ENCODE measurements at regions not wholly inside any gene's neighbourhood (a gene's known extent, or its start where the extent isn't known, plus 50 kb on each side); places are given as distances from the start of the nearest gene placed in this dataset.

DNA sequence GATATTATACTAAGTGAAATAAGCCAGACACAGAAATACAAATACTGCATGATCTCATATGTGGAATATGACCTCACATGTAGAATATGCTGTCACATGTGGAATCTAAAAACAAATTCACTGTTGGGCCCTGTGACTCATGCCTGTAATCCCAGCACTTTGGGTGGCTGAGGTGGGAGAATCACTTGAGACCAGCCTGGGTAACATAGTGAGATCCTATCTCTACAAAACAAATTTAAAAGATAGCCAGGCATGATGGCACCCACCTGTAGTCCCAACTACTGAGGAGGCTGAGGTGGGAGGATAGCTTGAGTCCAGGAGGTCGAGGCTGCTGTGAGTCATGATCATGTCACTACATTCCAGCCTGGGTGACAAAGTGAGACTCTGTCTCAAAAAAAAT lies 160.3 kb downstream of the PTEN start:
- Mint-ChIP-seq H3K4me3 (no peak overlapping the region), H3K36me3 (ENCODE audit: insufficient read depth) (no peaks in the 10 kb centered on the region), H3K9me3 (peaks cover 5% of the 10 kb centered on the region), H3K27me3 (ENCODE audit: low read depth) (no peaks in the 10 kb centered on the region), H3K4me1 (ENCODE audit: low read depth) (peaks cover 11% of the 10 kb centered on the region)
- DNase-seq: no peak
- ATAC-seq: no peak

DNA sequence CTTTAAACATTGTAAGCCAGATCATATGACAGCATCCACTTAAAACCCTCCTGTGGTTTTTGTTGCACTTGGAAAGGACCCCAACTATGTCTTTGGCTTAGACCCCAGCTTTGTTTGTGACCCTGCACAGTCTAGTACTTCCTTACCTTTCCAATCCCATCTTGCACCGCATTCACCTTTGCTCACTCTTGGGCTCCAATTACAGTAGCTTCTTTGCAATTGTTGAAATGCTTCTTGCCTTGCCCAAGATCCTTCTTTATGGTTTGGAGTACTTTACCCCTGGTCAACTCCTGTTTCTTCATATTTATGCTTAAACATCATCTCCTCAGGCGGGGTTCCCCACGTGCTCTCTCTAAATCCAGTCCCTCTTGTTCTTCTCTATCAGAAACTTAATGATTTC lies 162.6 kb downstream of the PTEN start:
- ATAC-seq: no peak
- Mint-ChIP-seq H3K4me3 (no peak overlapping the region), H3K4me1 (ENCODE audit: low read depth) (peaks cover 15% of the 10 kb centered on the region), H3K36me3 (ENCODE audit: insufficient read depth) (no peaks in the 10 kb centered on the region), H3K9me3 (peaks cover 5% of the 10 kb centered on the region), H3K27me3 (ENCODE audit: low read depth) (no peaks in the 10 kb centered on the region)
- DNase-seq: no peak

DNA sequence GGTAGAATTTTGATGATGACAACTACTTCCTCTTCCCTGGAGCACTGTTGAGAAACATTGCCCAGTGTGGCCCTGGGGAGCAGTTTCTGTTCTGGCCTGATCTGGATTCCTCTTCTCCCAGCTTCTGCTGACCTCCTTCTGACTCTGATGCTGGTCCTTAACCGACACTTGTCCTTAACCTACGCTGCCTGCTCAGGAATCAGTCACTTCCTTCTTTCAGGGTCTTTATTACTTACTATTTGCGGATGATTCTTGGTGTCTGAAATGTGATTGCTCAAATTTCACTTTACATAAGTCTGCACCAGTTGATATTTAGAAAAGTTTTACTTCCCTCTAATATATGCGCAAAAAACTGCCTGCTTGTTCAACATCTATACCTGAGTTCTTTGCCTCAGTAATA lies 164.1 kb downstream of the PTEN start:
- DNase-seq (no peak), ATAC-seq (no peak)
- peaks cover 5% of the 10 kb centered on the region for H3K9me3 Mint-ChIP-seq
- H3K36me3 Mint-ChIP-seq (ENCODE audit: insufficient read depth): no peaks in the 10 kb centered on the region
- H3K4me3 Mint-ChIP-seq: no peak overlapping the region
- no peaks in the 10 kb centered on the region for H3K27me3 Mint-ChIP-seq (ENCODE audit: low read depth)
- H3K4me1 Mint-ChIP-seq (ENCODE audit: low read depth): peaks cover 15% of the 10 kb centered on the region

DNA sequence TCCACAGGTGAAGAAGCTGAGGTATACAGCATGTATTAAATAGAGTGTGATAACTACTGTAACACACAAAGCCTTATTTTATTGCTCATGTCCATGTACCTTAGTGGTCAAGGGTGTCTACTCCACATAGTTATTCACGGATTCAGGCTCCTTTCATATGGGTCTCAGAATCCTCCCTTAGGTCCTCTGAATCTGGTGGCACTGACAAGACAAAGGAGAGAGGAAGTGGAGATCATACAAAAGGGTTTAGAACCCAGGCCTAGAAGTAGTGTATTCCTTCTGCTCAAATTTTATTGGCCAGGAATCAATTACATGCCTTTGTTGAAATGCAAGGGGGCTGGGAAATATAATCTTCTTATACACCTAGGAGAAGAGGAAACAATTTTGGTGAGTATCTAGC lies 164.6 kb downstream of the PTEN start:
- H3K4me3 Mint-ChIP-seq: no peak overlapping the region
- DNase-seq: no peak
- H3K4me1 Mint-ChIP-seq (ENCODE audit: low read depth): peaks cover 15% of the 10 kb centered on the region
- H3K36me3 Mint-ChIP-seq (ENCODE audit: insufficient read depth): no peaks in the 10 kb centered on the region
- no peaks in the 10 kb centered on the region for H3K27me3 Mint-ChIP-seq (ENCODE audit: low read depth)
- H3K9me3 Mint-ChIP-seq: peaks cover 5% of the 10 kb centered on the region
- no peak for ATAC-seq

DNA sequence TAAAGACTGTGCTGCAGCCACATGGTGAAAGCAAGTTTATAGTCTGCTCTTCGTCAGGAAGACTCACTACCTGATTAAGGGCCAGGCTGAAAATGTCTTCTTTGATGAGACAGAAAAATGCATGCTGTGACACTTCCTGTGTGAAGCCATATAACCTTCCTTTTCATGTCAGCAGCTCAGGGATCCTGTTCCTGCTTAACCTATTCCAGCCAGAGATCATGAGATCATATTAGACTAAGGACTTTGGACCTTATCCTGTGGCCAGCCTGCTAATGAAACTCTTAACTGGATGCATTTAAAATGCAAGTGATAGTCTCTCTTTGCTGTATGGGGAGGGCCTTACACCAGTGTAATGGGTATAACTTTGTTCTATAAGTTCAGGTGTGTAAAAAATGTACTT lies 165.2 kb downstream of the PTEN start:
- Mint-ChIP-seq H3K4me1 (ENCODE audit: low read depth) (peaks cover 15% of the 10 kb centered on the region), H3K9me3 (no peaks in the 10 kb centered on the region), H3K36me3 (ENCODE audit: insufficient read depth) (no peaks in the 10 kb centered on the region), H3K4me3 (no peak overlapping the region), H3K27me3 (ENCODE audit: low read depth) (no peaks in the 10 kb centered on the region)
- DNase-seq: no peak
- ATAC-seq: peak in 1 of 2 donors; percentile 43

DNA sequence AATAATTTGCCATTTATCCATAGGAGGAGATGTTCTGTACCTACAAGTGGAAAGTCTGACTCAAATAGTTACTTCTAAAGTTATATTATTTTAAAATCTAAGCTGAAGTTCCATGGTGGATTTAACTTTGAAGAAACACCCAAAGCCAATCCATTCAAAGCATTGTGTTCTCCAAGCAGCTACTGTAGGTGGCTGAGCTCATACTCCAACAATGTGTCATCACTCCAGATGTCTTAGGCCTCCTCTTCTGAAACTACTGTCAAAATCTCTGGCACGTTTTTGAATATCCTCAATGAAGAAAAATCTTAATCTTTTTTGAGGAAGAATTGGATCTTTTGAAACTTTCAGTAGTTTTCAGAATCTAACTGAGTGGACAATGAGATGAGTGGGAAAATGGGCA lies 169.1 kb downstream of the PTEN start:
- no peak overlapping the region for H3K4me3 Mint-ChIP-seq
- no peak for ATAC-seq
- no peaks in the 10 kb centered on the region for H3K27me3 Mint-ChIP-seq (ENCODE audit: low read depth)
- H3K36me3 Mint-ChIP-seq (ENCODE audit: insufficient read depth): no peaks in the 10 kb centered on the region
- no peak for DNase-seq
- H3K9me3 Mint-ChIP-seq: no peaks in the 10 kb centered on the region
- H3K4me1 Mint-ChIP-seq (ENCODE audit: low read depth): peaks cover 16% of the 10 kb centered on the region

DNA sequence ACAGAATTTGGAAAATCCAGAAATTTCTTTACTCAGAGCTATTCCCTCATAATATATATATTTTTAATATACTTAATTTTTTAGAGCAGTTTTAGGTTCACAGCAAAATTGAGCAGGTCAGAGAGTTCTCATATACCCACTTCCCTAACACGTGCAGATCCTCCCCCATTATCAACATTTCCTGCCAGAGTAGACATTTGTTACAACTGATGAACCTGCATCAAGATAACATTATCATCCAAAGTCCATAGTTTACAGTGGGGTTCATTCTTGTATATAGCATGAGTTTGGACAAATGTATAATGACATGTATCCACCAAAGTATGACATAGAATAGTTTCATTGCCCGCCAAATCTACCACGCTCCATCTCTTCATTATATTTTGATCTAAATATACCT lies 170.0 kb downstream of the PTEN start:
- Mint-ChIP-seq H3K36me3 (ENCODE audit: insufficient read depth) (no peaks in the 10 kb centered on the region), H3K4me1 (ENCODE audit: low read depth) (peaks cover 14% of the 10 kb centered on the region), H3K27me3 (ENCODE audit: low read depth) (no peaks in the 10 kb centered on the region), H3K9me3 (no peaks in the 10 kb centered on the region), H3K4me3 (no peak overlapping the region)
- DNase-seq: no peak
- no peak for ATAC-seq

DNA sequence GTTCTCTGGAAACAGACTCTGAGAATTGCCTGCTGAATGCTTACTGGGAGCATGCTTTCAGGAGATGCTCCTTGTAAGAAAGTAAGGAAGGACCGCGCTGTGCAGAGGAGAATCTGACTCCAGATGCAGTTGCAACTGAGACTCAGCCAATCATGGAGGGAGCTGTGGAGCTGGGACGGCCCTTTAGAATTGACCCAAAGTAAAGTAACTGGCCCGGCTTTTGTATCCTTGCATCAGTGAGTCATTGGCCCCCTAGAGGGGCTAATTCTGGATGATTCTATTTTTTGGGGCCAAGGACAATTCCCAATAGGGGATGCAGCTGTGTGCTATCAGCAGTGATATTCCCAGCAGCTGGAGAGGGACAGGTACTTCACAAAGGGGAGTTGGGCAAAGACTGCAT lies 170.4 kb downstream of the PTEN start:
- Mint-ChIP-seq H3K4me1 (ENCODE audit: low read depth) (peaks cover 11% of the 10 kb centered on the region), H3K9me3 (no peaks in the 10 kb centered on the region), H3K36me3 (ENCODE audit: insufficient read depth) (no peaks in the 10 kb centered on the region), H3K27me3 (ENCODE audit: low read depth) (no peaks in the 10 kb centered on the region), H3K4me3 (no peak overlapping the region)
- ATAC-seq: no peak
- no peak for DNase-seq

DNA sequence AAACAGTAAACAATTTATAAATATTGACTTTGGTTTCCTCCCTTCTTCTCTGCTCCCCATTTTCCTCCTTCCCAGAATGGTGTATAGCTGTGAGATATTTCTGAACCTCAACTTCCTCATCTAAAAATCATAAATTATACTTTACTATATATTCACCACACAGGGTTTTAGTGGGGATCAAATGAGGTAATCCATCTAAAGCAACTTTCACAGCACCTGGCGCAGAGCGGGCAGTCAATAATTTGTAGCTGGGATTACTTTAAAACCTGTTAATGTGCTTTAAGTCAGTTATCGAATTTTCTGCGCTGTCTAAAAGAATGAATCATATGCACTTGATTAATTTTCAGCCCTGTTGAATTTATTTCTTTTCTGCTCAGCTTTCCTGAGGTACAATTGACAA lies 172.7 kb downstream of the PTEN start:
- Mint-ChIP-seq H3K36me3 (ENCODE audit: insufficient read depth) (no peaks in the 10 kb centered on the region), H3K4me1 (ENCODE audit: low read depth) (peaks cover 9% of the 10 kb centered on the region), H3K4me3 (no peak overlapping the region), H3K27me3 (ENCODE audit: low read depth) (no peaks in the 10 kb centered on the region), H3K9me3 (no peaks in the 10 kb centered on the region)
- DNase-seq: no peak
- no peak for ATAC-seq

DNA sequence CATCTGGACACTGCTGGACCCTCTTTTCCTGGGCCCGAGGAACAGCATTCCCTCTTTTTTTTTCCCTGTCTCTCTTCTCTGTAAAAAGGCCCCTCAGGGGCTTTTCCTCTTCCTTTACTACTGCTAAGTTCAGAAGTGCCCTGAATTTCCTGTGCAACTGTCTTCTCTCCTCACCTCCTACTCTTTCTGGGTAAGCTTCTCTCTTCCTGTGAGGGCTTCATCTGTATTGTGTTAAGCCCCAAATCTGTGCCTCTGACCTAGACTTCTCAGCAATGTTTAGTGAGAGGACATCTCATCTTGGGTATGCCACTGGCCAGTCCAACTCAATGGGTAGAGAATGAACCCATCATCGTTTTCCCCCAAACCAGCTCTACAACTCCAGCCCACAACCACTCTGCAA lies 174.2 kb downstream of the PTEN start:
- H3K36me3 Mint-ChIP-seq (ENCODE audit: insufficient read depth): no peaks in the 10 kb centered on the region
- H3K4me3 Mint-ChIP-seq: no peak overlapping the region
- ATAC-seq (no peak), DNase-seq (no peak)
- H3K9me3 Mint-ChIP-seq: no peaks in the 10 kb centered on the region
- H3K27me3 Mint-ChIP-seq (ENCODE audit: low read depth): no peaks in the 10 kb centered on the region
- H3K4me1 Mint-ChIP-seq (ENCODE audit: low read depth): peaks cover 9% of the 10 kb centered on the region

DNA sequence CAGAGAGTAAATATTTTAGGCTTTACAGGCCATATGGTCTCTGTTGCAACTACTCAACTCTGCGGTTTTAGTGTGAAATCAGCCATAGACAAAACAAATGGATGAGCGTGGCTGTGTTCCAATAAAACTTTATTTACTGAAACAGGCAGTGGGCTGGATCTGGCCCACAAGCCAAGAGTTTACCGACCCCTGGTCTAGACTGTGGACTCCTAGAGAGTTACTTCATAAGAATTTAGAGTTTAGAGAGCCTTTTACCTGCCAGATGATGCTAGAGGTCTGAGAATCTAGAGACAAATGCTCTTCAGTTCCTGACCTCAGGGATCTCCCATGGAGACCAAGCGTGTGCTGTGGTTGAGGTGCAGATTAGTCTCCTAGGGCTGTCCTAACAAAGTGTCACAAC lies 174.8 kb downstream of the PTEN start:
- no peak for ATAC-seq
- H3K9me3 Mint-ChIP-seq: no peaks in the 10 kb centered on the region
- DNase-seq: no peak
- H3K36me3 Mint-ChIP-seq (ENCODE audit: insufficient read depth): no peaks in the 10 kb centered on the region
- no peaks in the 10 kb centered on the region for H3K27me3 Mint-ChIP-seq (ENCODE audit: low read depth)
- peaks cover 9% of the 10 kb centered on the region for H3K4me1 Mint-ChIP-seq (ENCODE audit: low read depth)
- H3K4me3 Mint-ChIP-seq: no peak overlapping the region

DNA sequence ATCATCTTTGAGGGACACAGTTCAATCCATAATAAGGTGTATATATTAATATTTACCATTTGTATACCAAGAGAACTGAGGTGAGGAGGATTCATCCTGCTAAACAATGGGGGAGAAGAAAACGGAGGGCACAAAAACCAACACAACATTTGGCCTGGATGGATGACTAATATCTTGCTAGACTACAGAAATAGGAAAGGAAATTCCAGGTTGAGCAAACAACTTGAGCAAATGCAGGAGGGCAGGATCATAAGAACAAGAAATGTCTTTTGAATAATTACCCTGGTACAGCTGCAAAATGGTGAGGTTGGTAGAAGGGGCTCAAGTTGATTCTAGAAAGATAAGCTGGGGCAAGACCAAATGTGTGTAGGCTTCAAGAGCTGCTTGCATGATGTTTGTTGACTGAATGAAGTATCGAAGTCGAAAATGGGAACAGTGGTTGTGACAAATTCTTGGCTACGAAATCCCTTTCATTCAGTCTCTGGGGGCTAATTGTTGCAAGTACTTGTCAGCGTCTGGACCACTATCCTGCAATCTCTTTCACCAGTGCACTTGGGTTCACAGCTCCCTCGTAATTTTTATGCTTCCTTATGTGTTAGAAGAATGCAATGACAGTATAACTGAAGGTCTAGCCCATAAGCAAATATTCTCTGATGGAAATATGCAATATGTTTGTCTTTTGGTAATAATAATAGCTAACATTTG lies 176.2 kb downstream of the PTEN start:
- Mint-ChIP-seq H3K4me3 (no peak overlapping the region), H3K27me3 (ENCODE audit: low read depth) (no peaks in the 10 kb centered on the region), H3K36me3 (ENCODE audit: insufficient read depth) (no peaks in the 10 kb centered on the region), H3K4me1 (ENCODE audit: low read depth) (peaks cover 9% of the 10 kb centered on the region), H3K9me3 (no peaks in the 10 kb centered on the region)
- DNase-seq (no peak), ATAC-seq (no peak)

DNA sequence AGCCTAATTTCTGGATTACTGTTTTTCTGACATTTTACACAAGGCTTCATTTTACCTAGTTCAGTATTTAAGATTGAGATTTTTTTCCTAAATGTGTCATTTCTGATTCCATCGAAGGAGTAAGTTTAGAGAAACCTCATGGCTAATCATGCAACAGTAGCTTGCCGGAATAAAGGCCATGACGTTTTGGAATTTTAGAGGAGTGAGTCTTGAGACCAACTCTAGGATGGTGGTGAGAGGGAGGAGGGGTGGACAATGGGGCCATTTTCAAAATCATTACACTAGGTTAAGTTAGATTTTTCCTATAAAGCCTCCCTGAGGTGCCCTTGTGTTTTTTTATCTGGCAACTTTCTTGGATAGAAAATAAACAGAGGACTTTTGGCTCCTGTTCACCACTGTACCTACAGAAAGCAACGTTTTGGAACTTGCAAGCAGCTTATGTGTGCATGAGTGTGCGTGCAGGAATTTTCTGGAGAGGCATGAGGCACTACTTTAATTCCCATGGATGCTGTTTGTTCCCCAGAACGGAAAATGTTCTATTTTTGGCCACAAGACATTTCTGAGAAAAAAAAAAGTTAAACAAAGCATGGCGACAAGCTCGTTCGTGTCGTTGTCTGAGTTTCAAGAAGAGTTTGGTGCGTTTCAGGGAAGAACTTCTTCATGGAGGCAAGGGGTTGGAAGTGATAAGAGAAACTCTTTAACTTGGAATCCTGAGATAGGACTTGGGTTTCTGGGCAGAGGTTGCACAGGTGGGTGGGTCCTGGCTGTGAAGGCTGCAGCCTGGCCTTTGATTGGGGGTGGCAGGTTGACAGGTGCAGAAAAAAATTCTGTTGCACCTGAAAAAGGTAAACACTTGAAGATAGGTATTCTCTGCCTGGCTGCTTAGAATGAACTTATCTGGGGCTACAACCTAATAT lies 178.1 kb downstream of the PTEN start:
- no peaks in the 10 kb centered on the region for H3K27me3 Mint-ChIP-seq (ENCODE audit: low read depth)
- DNase-seq: no peak
- no peaks in the 10 kb centered on the region for H3K36me3 Mint-ChIP-seq (ENCODE audit: insufficient read depth)
- ATAC-seq: no peak
- peaks cover 18% of the 10 kb centered on the region for H3K4me1 Mint-ChIP-seq (ENCODE audit: low read depth)
- H3K9me3 Mint-ChIP-seq: no peaks in the 10 kb centered on the region
- no peak overlapping the region for H3K4me3 Mint-ChIP-seq

DNA sequence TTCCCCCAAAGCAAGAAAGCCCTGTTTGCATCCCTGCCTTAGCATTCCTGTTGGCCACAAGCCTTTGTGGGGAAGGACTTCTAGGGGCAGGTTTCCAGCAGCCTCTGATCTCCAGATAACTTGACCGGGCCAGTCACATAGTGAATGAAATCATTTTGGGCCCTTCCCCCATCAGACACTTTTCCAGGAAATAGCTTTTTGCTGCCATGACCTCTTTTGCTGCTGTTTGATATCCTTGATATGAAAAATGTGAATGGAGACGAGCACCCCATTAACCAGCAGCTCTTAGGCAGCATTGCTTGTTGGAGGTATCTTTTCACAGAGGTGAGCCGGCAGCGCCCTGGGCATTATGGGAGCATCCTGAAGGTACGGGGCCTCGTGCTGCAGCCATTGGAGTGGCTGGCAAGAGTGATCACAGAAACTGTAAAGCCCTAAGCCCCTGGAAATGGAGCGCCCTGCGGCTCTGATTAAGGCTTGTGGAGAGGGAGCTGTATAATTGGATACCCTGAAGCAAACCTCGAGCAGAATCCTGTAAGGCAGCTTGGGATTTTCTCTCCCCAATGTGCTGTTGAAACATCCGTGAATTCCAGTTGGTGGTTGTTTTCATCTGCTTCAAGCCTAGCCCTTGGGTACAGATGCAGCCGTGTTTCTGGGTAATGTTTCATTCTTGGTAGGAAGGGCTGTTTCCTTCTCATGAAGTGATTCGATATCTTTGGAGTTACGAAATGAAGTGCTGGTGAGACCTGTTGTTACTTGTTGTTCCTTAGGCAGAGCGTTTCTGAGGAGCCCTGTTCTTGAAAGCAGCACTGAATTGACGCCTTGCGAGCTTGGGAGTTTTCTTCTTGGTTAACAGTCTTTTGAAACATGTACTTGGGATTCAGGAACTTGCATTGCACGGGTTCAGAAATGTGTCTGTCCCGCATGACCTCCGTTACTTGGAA lies 179.0 kb downstream of the PTEN start:
- H3K27me3 Mint-ChIP-seq (ENCODE audit: low read depth): no peaks in the 10 kb centered on the region
- ATAC-seq: no peak
- H3K36me3 Mint-ChIP-seq (ENCODE audit: insufficient read depth): no peaks in the 10 kb centered on the region
- DNase-seq: no peak
- H3K4me1 Mint-ChIP-seq (ENCODE audit: low read depth): peaks cover 16% of the 10 kb centered on the region
- no peak overlapping the region for H3K4me3 Mint-ChIP-seq
- no peaks in the 10 kb centered on the region for H3K9me3 Mint-ChIP-seq
